CMK (cell line): ENCODE measurements at regions not wholly inside any gene's neighbourhood (a gene's known extent, or its start where the extent isn't known, plus 50 kb on each side); places are given as distances from the start of the nearest gene placed in this dataset.

Source experiments
- DNase-seq: peaks from one replicate; pipeline ENCODE4 v3.0.0-alpha.2; 2010; ENCODE audit warnings: low read depth

GRCh38 chr15:35320158-35320780, 225.7 kb downstream of the DPH6 start:
- DNase-seq = no peak

DNA sequence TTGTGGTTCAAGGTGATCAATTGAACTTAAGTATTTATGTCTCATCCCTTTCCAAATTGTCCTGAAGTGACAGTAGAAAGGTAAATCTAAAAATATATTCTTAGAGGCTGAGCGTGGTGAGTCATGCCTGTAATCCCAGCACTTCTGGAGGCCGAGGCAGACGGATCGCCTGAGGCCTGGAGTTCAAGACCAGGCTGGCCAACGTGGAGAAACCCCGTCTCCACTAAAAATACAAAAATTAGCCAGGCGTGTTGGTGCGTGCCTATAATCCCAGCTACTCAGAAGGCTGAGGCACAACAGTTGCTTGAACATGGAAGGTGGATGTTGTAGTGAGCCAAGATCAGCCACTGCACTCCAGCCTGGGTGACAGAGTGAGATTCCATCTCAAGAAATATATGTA, 226.6 kb downstream of the DPH6 start:
- no peak for DNase-seq

- no peak for DNase-seq
These were observed 228.7 kb downstream of the DPH6 start for GRCh38 chr15:35317217-35317616.

DNA sequence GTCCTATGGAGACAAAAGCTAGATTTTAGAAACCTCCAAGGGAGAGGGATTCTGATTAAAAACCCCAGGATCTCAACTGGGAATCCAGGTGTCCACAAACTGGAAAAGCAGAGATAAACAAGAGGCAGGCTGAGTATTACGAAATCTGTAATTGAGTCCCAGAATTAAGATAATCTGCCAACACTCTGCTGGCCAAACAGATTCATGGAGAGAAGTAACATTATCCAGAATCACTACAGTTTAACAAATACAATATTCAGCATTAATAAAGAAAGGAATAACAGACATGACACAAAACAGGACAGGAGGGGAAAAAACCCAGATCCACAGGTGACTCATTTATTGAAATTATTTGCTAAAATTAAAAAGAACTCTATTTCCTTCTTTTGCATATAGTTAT, 227.2 kb upstream of the NANOGP8 start:
- no peak for DNase-seq

- no peak for DNase-seq
These were observed 226.5 kb upstream of the NANOGP8 start for GRCh38 chr15:35311615-35312014.

DNA sequence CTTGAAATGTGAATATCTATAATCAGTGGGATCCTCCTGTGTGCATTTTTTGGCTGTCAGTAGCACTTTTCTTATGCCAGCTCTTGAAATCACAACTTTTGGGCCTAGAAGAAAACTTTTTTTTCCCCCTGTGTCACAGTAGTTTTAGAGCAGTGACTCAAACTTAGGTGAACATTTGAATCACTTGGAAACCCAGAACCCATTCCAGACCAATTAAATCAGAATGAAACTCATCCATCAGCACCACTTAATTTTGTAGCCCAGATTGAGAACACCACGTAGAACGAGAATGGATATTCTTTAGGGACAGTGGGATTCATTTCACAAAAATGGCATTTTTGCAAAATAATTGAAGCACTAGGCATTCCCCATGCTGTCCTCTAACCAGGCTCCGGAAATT, 224.8 kb upstream of the NANOGP8 start:
- no peak for DNase-seq

DNA sequence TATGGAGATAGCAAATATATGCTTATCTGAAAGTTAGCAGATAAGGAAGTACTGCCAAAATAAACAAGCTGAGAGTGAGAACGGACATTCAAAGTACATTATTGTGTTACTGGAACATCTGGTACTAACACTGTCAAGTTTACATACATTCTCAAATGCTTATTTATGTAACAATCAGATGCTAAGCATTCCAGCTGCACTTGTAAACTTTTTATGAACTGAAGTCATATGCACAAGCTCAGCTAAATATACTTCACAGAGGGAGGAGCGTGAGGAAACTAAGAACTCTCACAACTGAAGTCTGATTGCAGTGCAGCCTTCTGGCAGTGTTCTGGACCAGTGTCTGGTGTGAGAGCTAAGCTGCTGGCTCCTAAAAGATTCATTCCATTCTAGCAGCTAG, 223.7 kb upstream of the NANOGP8 start:
- DNase-seq = no peak

DNA sequence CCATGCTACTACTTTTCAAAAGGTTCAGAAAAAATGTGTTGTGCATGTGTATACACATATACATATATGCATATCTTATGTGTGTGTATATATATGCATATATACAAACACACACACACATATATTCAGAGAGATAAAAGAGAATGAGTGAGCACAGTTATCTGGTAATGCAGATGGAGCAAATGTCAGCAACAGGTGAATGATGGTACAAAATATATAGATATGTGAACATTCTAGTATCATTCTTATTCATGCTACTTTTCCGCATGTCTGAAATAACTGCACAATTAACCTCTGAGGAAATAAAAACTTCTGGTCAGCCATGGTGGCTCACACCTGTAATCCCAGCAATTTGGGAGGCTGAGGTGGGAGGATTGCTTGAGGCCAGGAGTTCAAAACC, 222.6 kb upstream of the NANOGP8 start:
- DNase-seq = no peak

DNA sequence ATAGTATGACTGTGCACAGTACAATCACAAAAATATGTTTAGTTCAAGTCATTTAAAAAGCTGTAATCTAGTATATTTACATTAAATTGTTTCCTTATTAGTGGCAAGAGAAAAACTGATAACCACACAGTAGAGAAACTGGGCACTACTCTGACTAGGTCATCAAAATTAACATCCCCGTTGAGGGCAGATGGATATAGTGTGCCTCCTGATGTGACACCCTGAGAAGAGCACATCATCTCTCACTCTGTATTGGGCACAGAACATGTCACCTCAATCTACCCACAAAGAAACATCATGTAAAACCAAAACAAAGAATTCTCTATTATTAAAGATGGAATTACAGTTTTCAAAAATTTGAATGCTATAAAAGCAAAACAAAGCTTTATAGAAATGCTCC, 221.9 kb upstream of the NANOGP8 start:
- no peak for DNase-seq

DNA sequence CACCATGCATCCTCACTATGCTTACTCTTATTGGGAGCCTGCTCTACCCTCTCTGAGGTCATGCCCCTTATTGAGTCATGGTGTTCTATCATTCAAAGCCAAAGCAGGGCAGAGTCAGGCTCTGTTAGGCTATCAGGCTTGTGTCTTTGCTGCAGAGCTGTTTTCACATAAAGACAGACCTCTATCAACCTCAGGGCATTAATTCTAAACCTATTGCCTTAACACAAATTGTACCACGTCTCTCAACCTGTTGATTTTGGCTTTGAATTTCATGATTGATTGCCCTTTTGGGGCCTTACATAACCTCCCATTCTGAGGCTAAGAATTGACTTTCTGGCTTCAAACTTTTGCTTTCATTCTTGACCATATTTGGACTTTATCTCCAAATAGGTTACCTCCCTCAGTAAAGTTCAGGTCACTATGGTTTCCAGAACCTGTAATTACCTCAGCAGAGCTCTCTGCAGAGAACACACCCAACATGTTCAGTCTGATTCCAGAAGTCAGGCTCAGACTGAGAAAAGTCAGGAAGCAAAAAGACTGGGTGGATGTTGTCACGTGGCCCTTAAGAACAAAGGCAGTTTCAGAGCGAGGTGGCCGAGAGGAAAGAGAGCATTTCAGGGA, 221.4 kb upstream of the NANOGP8 start:
- no peak for DNase-seq

- no peak for DNase-seq
These were observed 220.9 kb upstream of the NANOGP8 start for GRCh38 chr15:35305946-35306345.

DNA sequence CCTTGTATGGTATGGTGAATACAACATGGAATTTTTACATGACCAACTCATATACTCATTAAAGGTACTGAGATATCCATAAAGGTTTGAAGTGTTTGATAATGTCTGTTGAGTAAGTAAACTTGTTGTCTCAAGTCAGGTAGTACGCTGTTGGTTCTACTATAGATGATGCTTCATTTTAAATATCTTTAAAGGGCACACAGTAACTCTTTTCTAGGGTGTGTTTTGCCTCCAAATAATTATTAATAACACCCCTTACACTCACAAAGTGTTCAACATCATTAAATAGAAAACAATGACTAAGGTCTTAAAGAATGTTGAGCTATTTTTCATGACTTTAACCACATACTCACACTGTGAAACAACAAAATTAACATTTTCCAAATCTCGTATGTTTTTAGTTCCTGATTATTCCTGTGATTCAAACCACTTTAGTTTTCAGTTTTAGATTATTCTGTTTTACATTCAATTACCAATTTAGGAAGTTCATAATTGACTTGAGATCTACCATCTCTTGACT, 220.0 kb upstream of the NANOGP8 start:
- DNase-seq = no peak

DNA sequence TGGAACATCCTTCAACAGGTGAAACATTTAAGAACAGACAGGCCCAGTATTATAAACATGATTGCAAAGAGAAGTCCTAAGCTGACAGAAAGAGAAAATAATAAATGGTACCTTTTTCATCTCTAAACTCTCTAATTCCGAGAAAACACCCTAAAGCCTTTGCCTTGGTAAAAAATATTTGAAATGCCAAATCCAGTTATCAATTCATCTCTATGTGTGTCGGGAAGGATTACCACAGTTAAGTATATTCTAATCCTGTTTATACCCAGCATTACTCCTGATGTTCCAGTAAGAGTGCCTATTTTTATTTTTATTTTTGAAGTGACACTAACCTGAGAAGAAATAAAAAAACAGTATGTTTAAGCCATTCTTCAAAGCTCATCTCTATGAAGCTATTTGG, 219.3 kb upstream of the NANOGP8 start:
- no peak for DNase-seq

DNA sequence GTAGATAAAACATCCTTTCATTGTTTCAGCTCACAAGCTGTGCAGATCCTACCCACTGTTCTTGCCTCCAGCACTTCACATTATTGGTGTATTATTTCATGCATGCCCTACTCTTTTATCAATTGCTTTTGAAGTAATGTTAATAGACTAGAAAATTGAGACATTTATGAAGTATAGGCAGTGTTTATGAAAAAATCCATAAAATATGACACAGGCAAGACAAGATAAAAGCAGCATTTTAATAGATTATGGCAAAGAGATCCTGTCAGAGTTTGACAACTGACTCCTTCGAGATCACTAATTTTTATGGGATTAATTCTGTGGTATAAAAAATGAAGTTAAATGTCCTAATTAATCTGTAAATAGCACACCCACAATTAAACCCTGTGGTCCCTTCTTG, 217.2 kb upstream of the NANOGP8 start:
- DNase-seq = no peak

GRCh38 chr15:35301088-35301487, 216.0 kb upstream of the NANOGP8 start:
- DNase-seq = no peak

DNA sequence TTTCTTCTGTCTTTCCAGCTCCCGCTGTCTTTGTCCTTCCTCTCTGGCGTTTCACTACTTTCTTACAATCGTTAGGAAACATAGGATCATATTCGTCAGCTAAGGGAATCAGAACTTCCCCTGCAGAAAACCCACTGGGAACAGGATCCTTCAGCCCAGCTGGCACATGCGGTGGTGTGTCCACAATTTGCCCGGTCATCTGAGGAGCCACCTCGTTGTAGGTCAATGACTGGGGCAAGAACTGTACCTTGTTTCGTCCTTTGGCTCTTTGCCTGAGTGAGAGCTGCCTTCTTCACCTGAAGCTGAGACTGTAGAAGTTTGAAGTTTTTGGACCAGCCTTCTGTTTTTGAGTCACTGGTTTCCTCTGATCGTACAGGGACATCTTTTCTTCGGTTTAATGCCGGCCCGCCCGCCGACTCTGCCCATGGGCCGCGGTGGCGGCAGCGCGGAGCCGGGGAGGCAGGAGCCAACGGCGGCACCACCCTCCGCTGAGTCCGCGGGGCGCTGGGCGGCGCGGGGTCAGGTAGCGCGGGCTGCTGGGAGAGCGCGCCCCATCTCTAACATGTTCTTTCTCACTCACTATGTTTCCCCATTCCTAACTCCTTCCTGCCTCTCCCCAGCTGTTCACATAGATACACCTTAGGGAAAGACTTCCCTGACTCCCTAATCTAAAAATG, 214.1 kb upstream of the NANOGP8 start:
- no peak for DNase-seq

- no peak for DNase-seq
These were observed 213.4 kb upstream of the NANOGP8 start for GRCh38 chr15:35298509-35298908.

GRCh38 chr15:35293353-35294130, 208.4 kb upstream of the NANOGP8 start:
- no peak for DNase-seq

DNA sequence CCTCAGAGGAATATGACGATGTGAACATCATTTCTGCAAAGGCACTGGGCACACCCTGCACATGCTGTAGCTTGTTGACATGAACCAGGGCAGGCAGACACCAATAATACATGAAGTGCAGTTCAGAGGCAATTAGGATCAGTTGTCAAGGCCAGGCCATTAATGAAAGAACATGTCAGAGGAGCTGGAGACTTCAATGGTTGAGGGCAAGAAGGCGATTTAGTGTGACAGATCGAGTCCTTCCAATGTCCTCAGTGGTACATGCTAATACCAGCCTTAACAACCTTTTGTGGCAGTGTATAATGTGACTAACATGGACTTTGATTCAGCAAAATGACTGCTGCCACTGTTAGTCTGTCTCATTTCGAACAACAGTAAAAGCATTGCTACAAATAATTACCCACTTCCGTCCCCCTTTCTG, 205.2 kb upstream of the NANOGP8 start:
- DNase-seq = no peak

DNA sequence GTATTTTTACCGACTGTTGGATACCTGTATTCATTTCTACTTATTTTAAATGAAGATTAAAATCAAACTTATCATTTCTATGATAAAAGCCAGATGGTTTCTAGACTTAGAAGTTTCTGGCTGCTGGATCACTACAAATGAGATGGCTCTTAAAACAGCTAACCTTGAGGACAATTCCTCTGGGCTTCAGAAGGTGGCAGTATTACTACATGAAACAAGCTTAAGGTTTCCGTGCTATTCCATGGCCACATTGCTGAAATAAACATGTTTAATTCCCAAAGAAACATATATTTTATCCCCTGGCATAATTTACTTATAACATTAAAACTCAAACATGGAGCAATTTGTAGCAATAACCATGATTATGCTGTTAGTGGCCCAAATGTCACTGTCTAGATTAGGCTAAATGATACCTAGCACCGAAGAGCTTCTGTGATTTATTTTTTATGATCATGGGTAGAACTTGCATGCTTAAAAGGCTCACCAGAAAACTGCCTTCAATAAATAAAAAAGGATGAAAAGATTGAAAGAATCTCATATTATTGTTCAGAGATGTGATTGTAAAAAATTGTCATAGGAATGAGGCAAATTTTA, 204.0 kb upstream of the NANOGP8 start:
- peak; percentile 0 for DNase-seq

- DNase-seq = no peak
These were observed 203.5 kb upstream of the NANOGP8 start for GRCh38 chr15:35288580-35288979.

- no peak for DNase-seq
These were observed 201.6 kb upstream of the NANOGP8 start for GRCh38 chr15:35286721-35287120.
